ENCODE measurements at regions not wholly inside any gene's neighbourhood (a gene's known extent, or its start where the extent isn't known, plus 50 kb on each side); places are given as distances from the start of the nearest gene placed in this dataset.

- Histone ChIP-seq H3K4me3 (ENCODE audit: control insufficient read depth in 1 of 7, extremely low read depth in 1 of 7, insufficient read depth in 4 of 7, low read depth in 2 of 7, low read length in 6 of 7) (no peak overlapping the region), H3K9me3 (ENCODE audit: control extremely low read depth in 1 of 5, control insufficient read depth in 4 of 5, insufficient read depth in 2 of 5, low read depth in 1 of 5, low read length in 4 of 5) (peaks cover 0 to 9% (median 0%) of the 10 kb centered on the region in 5 experiments), H3K4me1 (ENCODE audit: control extremely low read depth in 1 of 4, control insufficient read depth in 4 of 4, insufficient read depth in 4 of 4, low read length in 3 of 4) (no peaks in the 10 kb centered on the region), H3K27me3 (replicated peaks in 2 of 5; ENCODE audit: control insufficient read depth in 4 of 5, insufficient read depth in 5 of 5, low read length in 4 of 5) (peaks cover 0 to 5% (median 0%) of the 10 kb centered on the region in 5 experiments), H3K36me3 (ENCODE audit: control insufficient read depth in 4 of 4, insufficient read depth in 4 of 4, low read length in 3 of 4) (no peaks in the 10 kb centered on the region), H3K27ac (ENCODE audit: insufficient read depth in 1 of 2, low read depth in 1 of 2, low read length in 2 of 2, poor library complexity in 1 of 2, severe bottlenecking in 2 of 2) (no peak overlapping the region)
- WGBS (ENCODE audit: insufficient coverage), result 88% methylated on average over 6 of the region's 8 CpGs
- CTCF ChIA-PET, result no interaction called here
- POLR2A ChIA-PET, result no interaction called here
- DNase-seq, result no peak
These were observed 111.7 kb downstream of the NXNL2 start for GRCh38 chr9:88646539-88647300.

DNA sequence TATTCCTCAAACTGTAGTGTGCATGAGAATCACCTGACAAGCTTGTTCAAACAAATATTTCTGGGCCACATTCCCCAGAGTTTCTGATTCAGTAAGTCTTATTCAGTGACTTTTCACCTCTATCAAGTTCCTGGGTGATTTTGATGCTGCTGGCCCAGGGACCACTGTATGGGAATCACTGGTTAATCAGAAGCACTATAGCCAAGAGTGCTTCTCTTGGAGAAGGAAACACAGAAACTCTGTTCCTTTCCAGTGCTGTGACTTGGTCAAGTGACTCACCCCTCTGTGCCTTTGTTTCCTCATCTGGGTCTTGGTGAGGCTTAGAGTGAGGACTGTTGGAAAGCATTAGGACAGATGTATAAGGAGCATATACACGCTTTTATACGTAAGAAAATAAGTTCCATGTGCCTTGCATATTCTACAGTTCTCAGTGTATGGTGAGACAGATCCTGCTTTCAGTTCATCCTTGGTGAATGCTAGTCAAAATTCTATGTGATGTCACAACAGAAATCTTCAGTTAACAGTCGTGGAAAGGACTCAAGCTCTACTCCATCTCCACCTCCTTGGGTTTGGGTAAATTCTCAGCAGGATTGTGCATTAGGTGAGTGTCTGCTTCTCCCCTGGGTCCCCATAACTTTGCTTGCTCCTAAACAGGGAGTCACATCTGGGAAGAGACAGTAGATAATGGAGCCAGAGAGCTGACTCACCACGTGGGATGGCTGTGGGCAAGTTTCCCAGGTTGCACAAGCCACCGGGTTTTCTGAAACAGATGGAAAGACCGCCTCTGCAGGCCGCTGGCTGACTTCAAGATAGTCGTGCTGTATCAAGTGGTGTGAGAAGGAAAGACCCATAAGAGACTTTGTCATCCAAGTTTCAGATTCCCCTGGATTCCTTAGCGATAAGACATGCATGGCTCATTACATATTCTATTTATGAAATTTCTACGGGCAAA lies 117.0 kb downstream of the NXNL2 start:
- no peak overlapping the region for H3K27ac ChIP-seq (ENCODE audit: insufficient read depth in 1 of 2, low read depth in 1 of 2, low read length in 2 of 2, poor library complexity in 1 of 2, severe bottlenecking in 2 of 2)
- no peaks in the 10 kb centered on the region for H3K36me3 ChIP-seq (ENCODE audit: control insufficient read depth in 4 of 4, insufficient read depth in 4 of 4, low read length in 3 of 4)
- H3K27me3 ChIP-seq (replicated peaks in 2 of 5; ENCODE audit: control insufficient read depth in 4 of 5, insufficient read depth in 5 of 5, low read length in 4 of 5), result peaks cover 0 to 4% (median 2%) of the 10 kb centered on the region in 5 experiments
- no peak for DNase-seq
- 94% methylated on average over 9 of the region's 10 CpGs for WGBS (ENCODE audit: insufficient coverage)
- ChIA-PET POLR2A (no interaction called here), CTCF (no interaction called here)
- H3K4me3 ChIP-seq (ENCODE audit: control insufficient read depth in 1 of 7, extremely low read depth in 1 of 7, insufficient read depth in 4 of 7, low read depth in 2 of 7, low read length in 6 of 7), result no peak overlapping the region
- H3K9me3 ChIP-seq (ENCODE audit: control extremely low read depth in 1 of 5, control insufficient read depth in 4 of 5, insufficient read depth in 2 of 5, low read depth in 1 of 5, low read length in 4 of 5), result peaks cover 0 to 2% (median 0%) of the 10 kb centered on the region in 5 experiments
- H3K4me1 ChIP-seq (ENCODE audit: control extremely low read depth in 1 of 4, control insufficient read depth in 4 of 4, insufficient read depth in 4 of 4, low read length in 3 of 4), result no peaks in the 10 kb centered on the region

DNA sequence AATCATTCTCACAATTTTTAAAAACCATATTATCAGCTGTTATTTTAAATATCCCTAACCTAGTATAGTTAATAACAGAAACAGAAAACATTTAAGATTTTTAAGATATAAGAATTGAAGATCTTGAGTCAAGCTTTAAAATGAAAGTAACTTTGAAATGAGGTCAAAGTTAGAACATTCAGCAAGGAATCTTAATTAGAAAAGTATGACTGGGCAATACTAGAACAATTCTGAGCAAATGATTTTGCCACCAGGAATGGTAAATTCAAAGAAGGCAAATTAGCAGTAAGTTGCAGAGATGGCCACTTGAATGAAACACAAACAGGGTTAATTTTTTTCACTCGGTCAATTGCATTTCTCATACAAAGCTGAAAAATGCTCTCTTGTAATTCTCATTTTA lies 117.9 kb downstream of the NXNL2 start:
- ChIA-PET POLR2A (no interaction called here), CTCF (no interaction called here)
- Histone ChIP-seq H3K27ac (ENCODE audit: insufficient read depth in 1 of 2, low read depth in 1 of 2, low read length in 2 of 2, poor library complexity in 1 of 2, severe bottlenecking in 2 of 2) (no peak overlapping the region), H3K4me1 (ENCODE audit: control extremely low read depth in 1 of 4, control insufficient read depth in 4 of 4, insufficient read depth in 4 of 4, low read length in 3 of 4) (no peaks in the 10 kb centered on the region), H3K36me3 (ENCODE audit: control insufficient read depth in 4 of 4, insufficient read depth in 4 of 4, low read length in 3 of 4) (no peaks in the 10 kb centered on the region), H3K27me3 (replicated peaks in 2 of 5; ENCODE audit: control insufficient read depth in 4 of 5, insufficient read depth in 5 of 5, low read length in 4 of 5) (peaks cover 0 to 4% (median 1%) of the 10 kb centered on the region in 5 experiments), H3K4me3 (ENCODE audit: control insufficient read depth in 1 of 7, extremely low read depth in 1 of 7, insufficient read depth in 4 of 7, low read depth in 2 of 7, low read length in 6 of 7) (no peak overlapping the region), H3K9me3 (ENCODE audit: control extremely low read depth in 1 of 5, control insufficient read depth in 4 of 5, insufficient read depth in 2 of 5, low read depth in 1 of 5, low read length in 4 of 5) (peaks cover 0 to 2% (median 0%) of the 10 kb centered on the region in 5 experiments)
- DNase-seq, result no peak
- WGBS (ENCODE audit: insufficient coverage), result no CpG with 5 or more reads among the region's 1 CpG

GRCh38 chr9:88653406-88653805 lies 118.4 kb downstream of the NXNL2 start:
- no peak for DNase-seq
- no CpG with 5 or more reads among the region's 2 CpGs for WGBS (ENCODE audit: insufficient coverage)
- Histone ChIP-seq H3K27ac (ENCODE audit: insufficient read depth in 1 of 2, low read depth in 1 of 2, low read length in 2 of 2, poor library complexity in 1 of 2, severe bottlenecking in 2 of 2) (no peak overlapping the region), H3K36me3 (ENCODE audit: control insufficient read depth in 4 of 4, insufficient read depth in 4 of 4, low read length in 3 of 4) (no peaks in the 10 kb centered on the region), H3K27me3 (replicated peaks in 2 of 5; ENCODE audit: control insufficient read depth in 4 of 5, insufficient read depth in 5 of 5, low read length in 4 of 5) (peaks cover 0 to 4% (median 0%) of the 10 kb centered on the region in 5 experiments), H3K9me3 (ENCODE audit: control extremely low read depth in 1 of 5, control insufficient read depth in 4 of 5, insufficient read depth in 2 of 5, low read depth in 1 of 5, low read length in 4 of 5) (peaks cover 0 to 2% (median 0%) of the 10 kb centered on the region in 5 experiments), H3K4me3 (ENCODE audit: control insufficient read depth in 1 of 7, extremely low read depth in 1 of 7, insufficient read depth in 4 of 7, low read depth in 2 of 7, low read length in 6 of 7) (no peak overlapping the region), H3K4me1 (ENCODE audit: control extremely low read depth in 1 of 4, control insufficient read depth in 4 of 4, insufficient read depth in 4 of 4, low read length in 3 of 4) (no peaks in the 10 kb centered on the region)
- POLR2A ChIA-PET, result no interaction called here
- CTCF ChIA-PET, result no interaction called here

DNA sequence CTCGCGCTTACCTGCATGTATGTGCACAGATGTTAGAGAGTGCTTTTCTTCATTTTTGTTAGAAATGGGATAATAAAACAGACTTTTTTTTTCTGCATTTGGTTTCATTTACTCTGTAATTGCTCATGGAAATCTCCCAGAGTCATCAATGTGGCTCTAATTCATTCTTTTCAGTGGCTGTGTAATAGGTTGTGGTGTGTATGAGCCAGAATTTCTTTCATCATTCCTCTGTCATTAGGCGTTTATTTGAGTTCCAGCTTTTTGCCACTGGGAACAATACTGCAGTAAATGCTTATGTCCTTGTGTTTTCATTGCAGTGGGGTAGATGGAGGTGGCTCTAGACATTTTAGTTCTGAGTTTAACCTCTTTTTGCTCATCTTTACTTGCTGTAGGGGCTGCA lies 118.9 kb downstream of the NXNL2 start:
- Histone ChIP-seq H3K36me3 (ENCODE audit: control insufficient read depth in 4 of 4, insufficient read depth in 4 of 4, low read length in 3 of 4) (no peaks in the 10 kb centered on the region), H3K27me3 (replicated peaks in 2 of 5; ENCODE audit: control insufficient read depth in 4 of 5, insufficient read depth in 5 of 5, low read length in 4 of 5) (peaks cover 0 to 4% (median 0%) of the 10 kb centered on the region in 5 experiments), H3K4me1 (ENCODE audit: control extremely low read depth in 1 of 4, control insufficient read depth in 4 of 4, insufficient read depth in 4 of 4, low read length in 3 of 4) (no peaks in the 10 kb centered on the region), H3K4me3 (ENCODE audit: control insufficient read depth in 1 of 7, extremely low read depth in 1 of 7, insufficient read depth in 4 of 7, low read depth in 2 of 7, low read length in 6 of 7) (no peak overlapping the region), H3K27ac (ENCODE audit: insufficient read depth in 1 of 2, low read depth in 1 of 2, low read length in 2 of 2, poor library complexity in 1 of 2, severe bottlenecking in 2 of 2) (no peak overlapping the region), H3K9me3 (ENCODE audit: control extremely low read depth in 1 of 5, control insufficient read depth in 4 of 5, insufficient read depth in 2 of 5, low read depth in 1 of 5, low read length in 4 of 5) (peaks cover 0 to under 1% (median 0%) of the 10 kb centered on the region in 5 experiments)
- CTCF ChIA-PET, result no interaction called here
- no peak for DNase-seq
- WGBS (ENCODE audit: insufficient coverage), result 100% methylated on average over 1 of the region's 3 CpGs
- POLR2A ChIA-PET, result interaction anchor here (0.6 kb wide), 1 partner anchor 8 kb away, joined by 3 read pairs; no protein-coding TSS in a partner anchor

DNA sequence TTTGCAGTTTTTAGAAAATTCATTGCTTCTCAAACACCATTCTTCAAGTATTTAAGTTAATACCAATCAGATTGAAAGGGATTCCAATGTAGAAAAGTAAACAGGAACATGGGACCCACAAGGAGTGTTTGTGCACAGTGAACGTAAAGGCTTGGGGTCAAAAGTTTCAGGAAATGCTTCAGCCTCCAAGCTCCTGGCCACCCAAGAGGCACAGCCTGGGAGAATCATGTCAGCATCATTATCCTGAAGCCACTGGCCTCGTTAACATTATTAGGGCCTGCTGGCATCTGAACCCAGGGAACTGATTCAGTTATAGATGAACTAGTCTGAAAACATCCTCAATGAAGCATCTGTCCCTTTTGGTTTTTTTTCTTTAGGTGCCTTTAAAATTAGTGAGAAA lies 122.9 kb downstream of the NXNL2 start:
- no peak overlapping the region for H3K4me3 ChIP-seq (ENCODE audit: control insufficient read depth in 1 of 7, extremely low read depth in 1 of 7, insufficient read depth in 4 of 7, low read depth in 2 of 7, low read length in 6 of 7)
- POLR2A ChIA-PET, result no interaction called here
- H3K27ac ChIP-seq (ENCODE audit: insufficient read depth in 1 of 2, low read depth in 1 of 2, low read length in 2 of 2, poor library complexity in 1 of 2, severe bottlenecking in 2 of 2), result no peak overlapping the region
- 76% methylated on average over 2 of the region's 2 CpGs for WGBS (ENCODE audit: insufficient coverage)
- H3K27me3 ChIP-seq (replicated peaks in 2 of 5; ENCODE audit: control insufficient read depth in 4 of 5, insufficient read depth in 5 of 5, low read length in 4 of 5), result peaks cover 0 to 4% (median 2%) of the 10 kb centered on the region in 5 experiments
- no peaks in the 10 kb centered on the region for H3K4me1 ChIP-seq (ENCODE audit: control extremely low read depth in 1 of 4, control insufficient read depth in 4 of 4, insufficient read depth in 4 of 4, low read length in 3 of 4)
- CTCF ChIA-PET, result no interaction called here
- no peaks in the 10 kb centered on the region for H3K36me3 ChIP-seq (ENCODE audit: control insufficient read depth in 4 of 4, insufficient read depth in 4 of 4, low read length in 3 of 4)
- DNase-seq, result no peak
- peaks cover 0 to 2% (median 0%) of the 10 kb centered on the region in 5 experiments for H3K9me3 ChIP-seq (ENCODE audit: control extremely low read depth in 1 of 5, control insufficient read depth in 4 of 5, insufficient read depth in 2 of 5, low read depth in 1 of 5, low read length in 4 of 5)
